ENCODE measurements at regions not wholly inside any gene's neighbourhood (a gene's known extent, or its start where the extent isn't known, plus 50 kb on each side); places are given as distances from the start of the nearest gene placed in this dataset.

DNA sequence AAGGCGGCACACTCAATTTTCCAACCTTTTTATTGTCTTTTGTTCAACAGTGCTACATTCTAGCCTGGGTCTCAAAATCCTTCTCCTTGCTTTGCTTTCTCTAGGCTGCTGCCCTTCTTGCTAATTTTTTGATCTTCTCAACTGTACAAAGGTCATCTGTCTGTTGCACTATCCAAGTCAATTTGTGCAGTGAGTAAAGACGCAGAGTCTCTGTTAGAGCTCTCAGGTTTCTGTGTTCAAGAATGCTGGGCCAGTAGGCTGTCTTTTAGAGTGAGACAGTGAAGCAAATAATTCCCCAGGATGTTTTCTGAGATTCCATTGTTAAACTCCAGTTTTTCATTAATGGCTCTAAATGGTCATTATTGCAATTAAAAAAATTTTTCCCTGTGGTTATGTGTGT, 255.7 kb upstream of the ACTBL2 start:
- TF ChIP-seq, protein P1, sequence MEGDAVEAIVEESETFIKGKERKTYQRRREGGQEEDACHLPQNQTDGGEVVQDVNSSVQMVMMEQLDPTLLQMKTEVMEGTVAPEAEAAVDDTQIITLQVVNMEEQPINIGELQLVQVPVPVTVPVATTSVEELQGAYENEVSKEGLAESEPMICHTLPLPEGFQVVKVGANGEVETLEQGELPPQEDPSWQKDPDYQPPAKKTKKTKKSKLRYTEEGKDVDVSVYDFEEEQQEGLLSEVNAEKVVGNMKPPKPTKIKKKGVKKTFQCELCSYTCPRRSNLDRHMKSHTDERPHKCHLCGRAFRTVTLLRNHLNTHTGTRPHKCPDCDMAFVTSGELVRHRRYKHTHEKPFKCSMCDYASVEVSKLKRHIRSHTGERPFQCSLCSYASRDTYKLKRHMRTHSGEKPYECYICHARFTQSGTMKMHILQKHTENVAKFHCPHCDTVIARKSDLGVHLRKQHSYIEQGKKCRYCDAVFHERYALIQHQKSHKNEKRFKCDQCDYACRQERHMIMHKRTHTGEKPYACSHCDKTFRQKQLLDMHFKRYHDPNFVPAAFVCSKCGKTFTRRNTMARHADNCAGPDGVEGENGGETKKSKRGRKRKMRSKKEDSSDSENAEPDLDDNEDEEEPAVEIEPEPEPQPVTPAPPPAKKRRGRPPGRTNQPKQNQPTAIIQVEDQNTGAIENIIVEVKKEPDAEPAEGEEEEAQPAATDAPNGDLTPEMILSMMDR (IDR thresholded peaks at IDR 0.05) = no peak
- no peak for TF ChIP-seq POLR2A (IDR thresholded peaks at IDR 0.05)

Measured in ovary (tissue), 3 donors.